Naive B cell (primary cell): ENCODE measurements at regions not wholly inside any gene's neighbourhood (a gene's known extent, or its start where the extent isn't known, plus 50 kb on each side); places are given as distances from the start of the nearest gene placed in this dataset.

Source experiments
- ATAC-seq, 2 donors: fragments of 150-1000 bp; cut with Tn5 transposase; 2 replicates each; pipeline ENCODE4 v1.10.0; 2021; ENCODE audit warnings: low read depth in 2 of 2, mild to moderate bottlenecking in 2 of 2, moderate library complexity in 2 of 2
- DNase-seq: peaks from one replicate; pipeline ENCODE4 v3.0.0; 2022
- H3K27ac Mint-ChIP-seq, 6 donors: one replicate each; pipeline ENCODE4 v1.8.0; 2020 to 2022; ENCODE audit warnings: mild to moderate bottlenecking in 6 of 6, mixed read lengths in 6 of 6, moderate library complexity in 5 of 6, inconsistent platforms in 2 of 6
- H3K27me3 Mint-ChIP-seq, 3 donors: one replicate each; pipeline ENCODE4 v1.8.0; 2021 to 2022; ENCODE audit warnings: mixed read lengths in 3 of 3, mild to moderate bottlenecking in 1 of 3
- H3K36me3 Mint-ChIP-seq, 2 donors: one replicate each; pipeline ENCODE4 v1.8.0; 2020 to 2022; ENCODE audit warnings: mixed read lengths in 2 of 2, inconsistent platforms in 1 of 2, mild to moderate bottlenecking in 1 of 2
- H3K4me1 Mint-ChIP-seq, 3 donors: one replicate each; pipeline ENCODE4 v1.8.0; 2020 to 2022; ENCODE audit warnings: mixed read lengths in 3 of 3, inconsistent platforms in 1 of 3, mild to moderate bottlenecking in 1 of 3, moderate library complexity in 1 of 3
- H3K4me3 Mint-ChIP-seq, 8 donors: one replicate each; pipeline ENCODE4 v1.8.0; 2020 to 2022; ENCODE audit warnings: mild to moderate bottlenecking in 8 of 8, mixed read lengths in 8 of 8, moderate library complexity in 8 of 8, inconsistent platforms in 2 of 8
- H3K9me3 Mint-ChIP-seq, 7 donors: one replicate each; pipeline ENCODE4 v1.8.0; 2020 to 2022; ENCODE audit warnings: mixed read lengths in 7 of 7, mild to moderate bottlenecking in 5 of 7, inconsistent platforms in 2 of 7, moderate library complexity in 1 of 7

DNA sequence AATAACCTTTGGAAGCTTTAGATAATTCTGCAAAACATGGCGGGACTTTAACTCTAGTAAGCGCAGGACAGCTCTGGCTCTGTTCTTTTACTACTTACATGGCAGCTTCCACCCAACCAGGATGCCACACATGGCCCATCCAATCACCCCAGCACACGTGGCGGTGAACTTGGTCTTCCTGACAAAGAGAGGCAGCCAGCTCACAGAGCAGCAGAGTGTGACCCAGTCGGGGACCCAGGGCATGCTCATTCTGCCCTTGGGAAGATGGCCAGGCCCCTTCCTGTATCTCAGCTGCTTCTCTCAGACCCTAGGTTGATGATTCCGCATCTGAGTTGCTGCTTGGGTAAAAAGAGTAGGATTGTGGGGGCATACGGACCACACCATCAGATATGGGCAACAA is 172.1 kb downstream of the USP12 start:
- DNase-seq (no peak), ATAC-seq (no peak)
- Mint-ChIP-seq H3K36me3 (no peaks in the 10 kb centered on the region), H3K27ac (peak overlapping the region in 3 of 6 donors; percentile 10 to 49 (median 39)), H3K9me3 (peaks cover 0 to 10% (median 3%) of the 10 kb centered on the region in 7 donors), H3K4me3 (peak overlapping the region in 1 of 8 donors; percentile 63), H3K27me3 (peaks cover 0 to 7% (median 7%) of the 10 kb centered on the region in 3 donors), H3K4me1 (peaks cover 65 to 73% (median 66%) of the 10 kb centered on the region in 3 donors)

DNA sequence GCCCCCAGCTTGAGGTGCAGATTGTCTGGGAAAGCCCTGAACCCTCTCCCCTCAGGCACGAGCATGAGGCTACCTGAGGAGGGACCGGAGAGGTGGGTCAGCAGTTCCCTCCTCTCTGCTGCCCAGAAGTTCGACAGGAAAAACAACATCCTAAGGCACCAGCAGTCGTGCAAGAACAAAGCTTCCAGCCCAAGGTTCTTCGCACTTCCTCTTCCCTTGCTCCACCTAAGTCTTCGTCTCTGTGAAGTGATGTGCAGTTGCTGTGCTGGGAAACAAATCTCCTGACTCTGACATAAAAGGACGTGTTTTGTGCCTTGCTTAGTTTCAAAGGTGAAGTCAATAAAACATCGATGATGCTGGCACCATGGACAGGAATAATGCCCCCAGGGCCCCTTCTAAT is 173.3 kb downstream of the USP12 start:
- Mint-ChIP-seq H3K27me3 (peaks cover 0 to 7% (median 0%) of the 10 kb centered on the region in 3 donors), H3K36me3 (no peaks in the 10 kb centered on the region), H3K9me3 (peaks cover 0 to 9% (median 1%) of the 10 kb centered on the region in 7 donors), H3K27ac (peak overlapping the region in 4 of 6 donors; percentile 43 to 76 (median 56)), H3K4me1 (peaks cover 62 to 73% (median 65%) of the 10 kb centered on the region in 3 donors), H3K4me3 (peak overlapping the region in 7 of 8 donors; percentile 57 to 96 (median 88))
- DNase-seq: no peak
- ATAC-seq: peak in 1 of 2 donors; percentile 22

DNA sequence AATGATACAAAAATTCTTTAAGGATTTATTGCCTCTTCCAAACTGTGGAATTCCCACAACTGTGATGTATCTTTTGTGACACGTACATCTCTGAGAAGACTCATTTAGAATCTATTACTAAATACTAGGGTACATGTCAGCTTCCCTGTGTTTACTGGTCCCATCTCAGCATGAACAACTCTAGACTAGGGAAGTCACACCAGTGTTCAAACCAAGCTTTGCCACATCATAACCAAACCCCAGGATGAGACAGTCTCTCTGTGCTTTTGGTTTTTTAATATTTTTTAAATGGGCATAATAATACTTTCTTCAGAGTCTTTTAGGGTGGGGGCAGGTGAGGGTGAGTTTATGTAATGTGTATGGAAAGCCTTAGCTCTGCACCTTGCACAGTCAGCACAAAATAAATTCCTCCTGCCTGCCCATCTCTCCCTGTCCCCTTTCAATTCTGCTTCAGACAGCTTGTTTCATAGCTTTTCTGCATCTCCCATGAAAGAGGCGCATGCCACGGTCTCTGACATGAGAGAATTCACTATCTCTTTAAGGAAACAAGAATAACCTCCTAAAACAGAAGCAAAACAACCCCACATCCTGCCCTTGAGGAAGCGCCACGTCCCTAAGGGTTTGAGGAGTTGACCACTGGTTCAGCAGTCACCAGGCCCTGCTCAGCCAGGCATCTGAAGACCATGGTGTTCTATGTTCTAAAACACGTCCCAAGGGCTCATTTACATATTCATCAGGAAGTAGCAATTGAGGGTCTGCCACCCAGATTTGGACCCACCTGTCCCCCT is 174.5 kb downstream of the USP12 start:
- H3K27me3 Mint-ChIP-seq: peaks cover 0 to 6% (median 0%) of the 10 kb centered on the region in 3 donors
- peak overlapping the region; percentile 31 to 96 (median 88) for H3K4me3 Mint-ChIP-seq
- peaks cover 0 to 1% (median 0%) of the 10 kb centered on the region in 7 donors for H3K9me3 Mint-ChIP-seq
- H3K36me3 Mint-ChIP-seq: no peaks in the 10 kb centered on the region
- peaks cover 60 to 77% (median 68%) of the 10 kb centered on the region in 3 donors for H3K4me1 Mint-ChIP-seq
- H3K27ac Mint-ChIP-seq: peak overlapping the region; percentile 32 to 96 (median 84)
- DNase-seq (peak; percentile 48), ATAC-seq (peak; percentile 73 to 74)

DNA sequence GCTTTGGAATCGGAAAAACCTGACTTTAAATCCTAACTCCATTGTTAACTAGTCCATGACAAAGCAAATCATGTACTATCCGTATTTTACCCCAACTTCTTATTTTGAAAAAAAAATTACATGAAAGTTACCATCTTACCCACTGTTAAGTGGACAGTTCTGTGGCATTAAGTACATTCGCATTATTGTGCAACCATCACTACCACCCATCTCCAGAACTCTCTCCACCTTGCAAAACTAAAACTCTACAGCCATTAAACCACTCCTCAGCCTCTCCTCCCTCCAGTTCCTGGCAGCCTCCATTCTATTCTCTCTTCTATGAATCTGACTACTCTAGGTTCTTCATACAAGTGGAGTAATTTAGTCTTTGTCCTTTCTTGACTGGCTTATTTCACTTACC is 176.5 kb downstream of the USP12 start:
- Mint-ChIP-seq H3K27me3 (peaks cover 0 to 14% (median 5%) of the 10 kb centered on the region in 3 donors), H3K36me3 (no peaks in the 10 kb centered on the region), H3K4me3 (peak overlapping the region in 1 of 8 donors; percentile 42), H3K4me1 (peaks cover 41 to 65% (median 53%) of the 10 kb centered on the region in 3 donors), H3K9me3 (no peaks in the 10 kb centered on the region), H3K27ac (peak overlapping the region in 1 of 6 donors; percentile 9)
- ATAC-seq (no peak), DNase-seq (no peak)

DNA sequence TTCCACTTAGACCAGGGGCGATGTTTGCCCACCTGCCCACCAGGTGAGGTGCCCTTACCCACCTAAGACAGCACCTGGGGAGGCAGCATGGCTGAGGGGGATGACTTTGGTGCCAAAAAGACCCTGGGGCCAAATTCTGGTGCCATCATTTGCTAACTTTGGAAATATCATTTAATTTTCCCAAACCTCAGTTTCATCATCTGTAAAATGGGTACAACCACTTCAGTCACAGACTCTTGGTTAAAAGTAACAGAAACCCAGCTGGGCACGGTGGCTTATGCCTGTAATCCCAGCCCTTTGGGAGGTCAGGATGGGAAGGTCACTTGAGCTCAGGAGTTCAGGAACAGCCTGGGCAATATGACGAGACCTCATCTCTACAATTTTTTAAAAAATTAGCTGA is 177.8 kb downstream of the USP12 start:
- ATAC-seq: no peak
- no peak for DNase-seq
- Mint-ChIP-seq H3K27ac (peak overlapping the region in 1 of 6 donors; percentile 33), H3K36me3 (no peaks in the 10 kb centered on the region), H3K9me3 (no peaks in the 10 kb centered on the region), H3K4me3 (no peak overlapping the region), H3K27me3 (peaks cover 0 to 17% (median 15%) of the 10 kb centered on the region in 3 donors), H3K4me1 (peaks cover 37 to 58% (median 44%) of the 10 kb centered on the region in 3 donors)

DNA sequence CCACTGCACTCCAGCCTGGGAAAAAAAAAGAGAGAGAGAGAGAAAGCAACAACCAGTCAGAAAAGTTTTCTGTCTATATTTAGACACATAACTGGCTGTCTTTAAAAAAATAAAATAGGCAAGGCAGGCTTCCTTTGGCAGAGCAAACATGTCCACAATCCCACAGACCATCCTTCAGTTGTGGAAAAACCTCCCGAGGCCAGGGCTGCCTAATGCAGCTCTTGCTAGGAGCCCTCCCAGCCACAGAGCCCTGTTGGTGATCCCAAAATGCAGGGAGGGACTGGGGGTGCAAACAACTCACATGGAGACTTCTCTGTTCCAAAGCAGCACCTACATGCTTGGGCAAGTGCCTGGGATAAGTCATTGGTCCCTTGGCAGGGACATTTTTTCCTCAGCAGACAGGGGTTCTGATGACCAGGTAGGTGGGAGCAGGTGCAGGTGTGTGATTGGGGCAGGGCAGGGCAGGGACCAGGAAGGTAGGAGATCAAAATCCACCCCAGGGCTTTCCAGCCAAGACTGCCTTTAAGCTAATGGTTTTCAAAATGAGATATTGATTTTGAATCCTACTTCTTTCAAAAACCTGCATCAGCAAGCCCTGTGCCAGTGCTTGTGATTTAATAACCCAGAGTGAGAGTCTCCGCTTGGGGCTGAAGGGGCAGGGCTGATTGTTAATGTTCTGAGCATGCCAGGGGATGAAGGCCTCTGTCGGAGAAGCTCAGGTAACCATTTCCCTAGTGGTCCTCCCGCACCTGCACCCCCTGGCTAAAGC is 178.5 kb downstream of the USP12 start:
- Mint-ChIP-seq H3K9me3 (no peaks in the 10 kb centered on the region), H3K36me3 (no peaks in the 10 kb centered on the region), H3K27me3 (peaks cover 0 to 17% (median 15%) of the 10 kb centered on the region in 3 donors), H3K4me1 (peaks cover 33 to 52% (median 38%) of the 10 kb centered on the region in 3 donors), H3K27ac (peak overlapping the region in 1 of 6 donors; percentile 56), H3K4me3 (no peak overlapping the region)
- ATAC-seq: no peak
- DNase-seq: no peak

DNA sequence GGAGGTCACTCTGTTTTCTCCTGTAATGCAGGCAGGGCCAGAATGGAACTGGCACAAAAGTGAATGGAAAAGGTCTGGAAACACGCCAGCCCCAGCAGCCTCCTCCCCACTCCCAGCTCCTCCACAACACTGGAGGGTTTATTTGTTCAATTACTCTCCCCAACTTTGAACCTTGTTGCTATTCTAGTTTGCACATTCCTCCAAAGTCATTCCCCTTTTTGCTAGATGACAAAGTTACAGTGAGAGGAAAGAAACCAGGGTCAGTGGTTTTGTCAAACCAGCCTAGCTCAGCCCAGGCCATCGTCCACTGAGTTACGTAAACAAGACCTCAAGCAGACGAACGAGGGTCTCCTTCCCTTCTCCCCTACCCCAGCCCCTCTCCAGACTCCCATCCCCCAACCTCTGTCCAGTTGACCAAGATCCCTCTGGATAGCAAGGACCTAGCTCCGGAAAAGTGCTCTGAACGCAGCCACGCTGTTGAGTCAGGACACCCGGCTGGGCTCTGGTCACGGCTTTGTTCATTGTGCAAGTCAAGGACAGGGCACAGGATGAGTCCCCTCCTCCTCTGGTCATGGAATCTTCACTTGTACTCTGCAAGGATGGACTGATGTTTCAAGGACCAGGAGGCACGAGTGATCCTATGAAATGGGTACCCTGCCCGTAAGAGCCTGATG is 180.0 kb downstream of the USP12 start:
- ATAC-seq (no peak), DNase-seq (no peak)
- Mint-ChIP-seq H3K9me3 (no peaks in the 10 kb centered on the region), H3K4me1 (peaks cover 24 to 38% (median 24%) of the 10 kb centered on the region in 3 donors), H3K36me3 (no peaks in the 10 kb centered on the region), H3K4me3 (no peak overlapping the region), H3K27me3 (peaks cover 0 to 17% (median 15%) of the 10 kb centered on the region in 3 donors), H3K27ac (no peak overlapping the region)

DNA sequence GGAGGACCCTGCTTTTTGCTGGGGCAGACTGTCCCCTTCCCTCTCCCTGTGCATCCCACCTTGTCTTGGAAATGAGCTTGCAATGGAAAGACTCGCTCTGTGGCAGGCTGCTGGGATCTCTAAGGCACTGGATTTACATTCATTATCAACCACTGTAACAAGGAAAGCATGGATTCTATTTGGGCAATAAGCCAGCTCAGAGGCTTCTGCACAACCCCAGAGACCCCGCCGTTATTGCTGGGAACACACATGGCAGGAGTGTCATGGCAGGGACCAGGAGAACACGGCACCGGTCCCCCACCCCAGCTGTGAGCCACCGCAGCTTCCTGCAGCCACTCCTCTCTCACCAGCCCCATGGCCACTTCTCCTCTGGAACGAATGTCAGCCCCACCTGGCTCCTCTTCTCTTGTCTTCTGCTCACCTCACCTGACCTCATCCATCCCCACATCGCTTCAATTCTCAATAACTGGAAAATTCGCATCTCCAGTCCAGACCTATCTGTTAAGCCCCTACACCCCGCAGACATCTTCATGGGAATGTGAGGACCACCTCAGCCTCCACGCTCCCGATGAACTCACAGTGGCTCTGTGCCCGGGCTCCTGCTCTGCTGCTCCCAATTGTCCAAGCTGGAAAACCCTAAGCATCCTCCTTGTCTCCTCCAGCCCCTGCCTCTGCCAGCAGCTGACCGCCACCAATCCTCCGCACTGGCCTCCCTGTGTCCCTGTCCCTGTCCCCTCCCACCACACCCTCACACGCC is 181.5 kb downstream of the USP12 start:
- peak overlapping the region in 1 of 8 donors; percentile 54 for H3K4me3 Mint-ChIP-seq
- no peak for ATAC-seq
- H3K9me3 Mint-ChIP-seq: no peaks in the 10 kb centered on the region
- DNase-seq: no peak
- H3K27me3 Mint-ChIP-seq: peaks cover 3 to 17% (median 15%) of the 10 kb centered on the region in 3 donors
- H3K27ac Mint-ChIP-seq: peak overlapping the region in 5 of 6 donors; percentile 47 to 94 (median 79)
- H3K4me1 Mint-ChIP-seq: peaks cover 13 to 26% (median 20%) of the 10 kb centered on the region in 3 donors
- H3K36me3 Mint-ChIP-seq: no peaks in the 10 kb centered on the region

DNA sequence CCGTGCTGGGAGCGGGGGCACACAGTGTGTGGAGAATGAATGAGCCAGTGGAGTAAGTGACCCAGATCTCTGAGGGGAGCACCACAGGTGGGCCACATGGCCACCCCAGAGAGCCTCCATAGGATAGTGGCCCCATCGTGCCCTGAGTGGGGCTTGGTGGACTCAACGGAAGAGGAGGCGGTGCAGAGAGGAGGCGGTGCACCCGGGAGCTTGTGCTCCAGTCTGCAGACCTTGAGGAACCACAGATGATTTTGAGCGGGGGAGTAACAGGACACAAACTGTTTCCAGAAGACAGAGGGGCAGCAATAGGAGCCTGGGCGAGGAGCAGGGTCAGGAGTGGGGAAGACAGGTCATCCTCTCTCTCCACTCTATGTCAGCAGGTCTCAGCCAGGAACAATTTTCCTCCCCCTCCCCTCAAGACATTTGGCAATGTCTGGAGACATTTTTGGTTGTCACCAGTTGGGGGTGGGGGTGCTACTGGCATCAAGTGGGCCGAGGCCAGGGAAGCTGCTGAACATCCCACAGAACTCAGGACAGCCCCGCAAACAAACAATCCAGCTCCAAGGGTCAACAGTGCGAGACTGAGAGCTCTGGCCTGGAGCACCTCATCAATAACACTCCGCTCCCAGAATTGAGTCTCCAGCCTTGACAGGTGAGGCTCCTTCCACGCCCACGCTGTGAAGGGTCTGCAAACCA is 182.2 kb downstream of the USP12 start:
- ATAC-seq (no peak), DNase-seq (no peak)
- H3K9me3 Mint-ChIP-seq: no peaks in the 10 kb centered on the region
- H3K4me3 Mint-ChIP-seq: no peak overlapping the region
- peak overlapping the region in 2 of 6 donors; percentile 60 to 83 for H3K27ac Mint-ChIP-seq
- no peaks in the 10 kb centered on the region for H3K36me3 Mint-ChIP-seq
- H3K27me3 Mint-ChIP-seq: peaks cover 5 to 19% (median 15%) of the 10 kb centered on the region in 3 donors
- H3K4me1 Mint-ChIP-seq: peaks cover 9 to 23% (median 21%) of the 10 kb centered on the region in 3 donors

DNA sequence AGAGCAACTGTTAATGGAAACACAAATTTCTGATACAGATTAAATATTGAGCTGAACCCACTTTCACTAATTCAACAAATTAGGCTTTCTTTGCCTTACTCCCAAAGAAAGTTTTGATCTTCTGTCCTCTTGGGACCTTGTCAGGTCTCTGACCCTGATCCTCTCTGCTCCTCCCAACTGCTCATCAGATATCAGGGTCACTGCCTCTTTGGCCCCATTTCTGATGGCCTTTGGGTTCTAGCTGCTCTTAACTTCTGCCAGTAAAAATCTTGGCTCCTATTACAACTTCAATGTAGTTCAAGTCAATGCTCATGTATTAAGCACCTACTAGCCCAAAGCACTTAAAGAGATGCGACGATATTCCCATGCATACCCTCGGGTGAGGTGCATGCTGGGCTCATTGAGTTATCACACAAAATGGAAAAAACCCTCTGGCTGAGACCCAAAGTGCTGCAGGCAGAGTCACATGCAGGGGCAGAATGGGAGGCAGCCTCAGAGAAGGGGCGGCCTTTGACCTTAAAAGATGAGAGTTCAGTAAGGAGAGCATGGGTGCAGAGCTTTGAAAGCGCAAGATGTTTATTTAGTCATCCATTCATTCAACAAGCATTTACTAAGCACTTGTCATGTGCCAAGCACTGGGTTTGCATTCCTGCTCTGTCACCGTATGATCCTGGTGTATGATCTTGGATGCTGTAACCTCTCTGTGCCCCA is 183.4 kb downstream of the USP12 start:
- Mint-ChIP-seq H3K27ac (no peak overlapping the region), H3K36me3 (no peaks in the 10 kb centered on the region), H3K4me1 (peaks cover 9 to 25% (median 21%) of the 10 kb centered on the region in 3 donors), H3K4me3 (no peak overlapping the region), H3K27me3 (peaks cover 5 to 24% (median 22%) of the 10 kb centered on the region in 3 donors), H3K9me3 (no peaks in the 10 kb centered on the region)
- no peak for ATAC-seq
- DNase-seq: no peak

DNA sequence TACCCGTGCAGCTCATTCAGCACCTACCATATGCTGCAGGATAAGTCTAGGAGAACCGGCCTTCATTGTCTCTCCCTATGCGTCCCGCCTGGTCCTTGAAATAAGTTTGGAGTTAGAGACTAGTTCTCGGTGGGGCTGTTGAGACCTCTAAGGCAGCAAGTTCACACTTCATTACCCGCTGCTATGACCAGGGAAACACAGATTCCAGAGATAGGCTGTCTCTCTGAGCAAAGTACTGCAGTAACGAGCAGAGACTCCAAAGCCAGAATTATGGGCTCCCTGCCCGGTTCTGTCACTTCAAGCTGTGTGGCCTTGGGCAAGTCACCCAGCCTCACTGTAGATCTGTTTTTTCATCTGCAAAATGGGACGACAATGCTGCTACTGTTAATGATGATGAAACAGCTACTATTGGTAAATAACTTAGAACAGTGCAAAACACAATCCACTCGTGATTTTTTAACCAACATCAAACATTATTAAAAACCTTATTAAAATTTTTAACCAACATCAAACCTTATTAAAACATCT is 184.1 kb downstream of the USP12 start:
- Mint-ChIP-seq H3K4me1 (peaks cover 8 to 21% (median 17%) of the 10 kb centered on the region in 3 donors), H3K27ac (peak overlapping the region in 1 of 6 donors; percentile 26), H3K9me3 (no peaks in the 10 kb centered on the region), H3K4me3 (no peak overlapping the region), H3K27me3 (peaks cover 11 to 22% (median 22%) of the 10 kb centered on the region in 3 donors), H3K36me3 (no peaks in the 10 kb centered on the region)
- no peak for DNase-seq
- no peak for ATAC-seq
